Endothelial cell of umbilical vein (primary cell): ENCODE measurements at regions not wholly inside any gene's neighbourhood (a gene's known extent, or its start where the extent isn't known, plus 50 kb on each side); places are given as distances from the start of the nearest gene placed in this dataset.

Experiments used
- BruUV-seq: library from RNA; stranded (reverse); fragments of 400-500 nt; replicated peaks from 2 replicates; lab custom pipeline; 2021; lab: Mats Ljungman, UMichigan
- CTCF ChIA-PET: fragments of 300-600, 350-600 bp; sonication (Branson Sonifier 250); formaldehyde crosslinking; loops from one replicate; lab custom pipeline; 2021; ENCODE audit warnings: antibody characterized with exemption, inconsistent platforms; lab: Charles Lee
- POLR2A ChIA-PET: fragments of 300-600, 350-600 bp; sonication (Branson Sonifier 250); formaldehyde crosslinking; loops from one replicate; lab custom pipeline; 2021; ENCODE audit warnings: antibody characterized with exemption, inconsistent platforms; lab: Charles Lee
- DNase-seq: peaks from one replicate; pipeline ENCODE4 v3.0.0-alpha.2; 2011; ENCODE audit warnings: low read depth, low spot score
- FAIRE-seq: peaks from 2 replicates; lab custom pipeline; 2011; peaks lifted over from hg19 to GRCh38; lab: Jason Lieb, UNC
- H2AFZ ChIP-seq: 2 replicates; pipeline ENCODE4 v1.6.0; 2012; ENCODE audit warnings: low read depth, low read length, control low read depth, inconsistent platforms
- H3K27ac ChIP-seq: 2 replicates; pipeline ENCODE4 v1.5.1; 2011; ENCODE audit warnings: low read depth, mild to moderate bottlenecking, control low read depth, low read length, moderate library complexity; ENCODE audit not compliant: insufficient read depth
- H3K27me3 ChIP-seq, 2 experiments: 2 replicates each; pipeline versions ENCODE4 v1.6.0 to v1.6.1; 2011; ENCODE audit warnings: low read length in 2 of 2, mixed read lengths in 1 of 2; ENCODE audit not compliant: control insufficient read depth in 2 of 2, insufficient read depth in 2 of 2
- H3K36me3 ChIP-seq, 2 experiments: 2 replicates in 1 of 2; 3 replicates in 1 of 2; pipeline ENCODE4 v1.5.1; 2011; ENCODE audit warnings: low read length in 2 of 2, mild to moderate bottlenecking in 1 of 2, moderate library complexity in 1 of 2; ENCODE audit not compliant: control insufficient read depth in 2 of 2, insufficient read depth in 2 of 2; ENCODE audit errors: extremely low read depth in 1 of 2
- H3K4me1 ChIP-seq: 3 replicates; pipeline ENCODE4 v1.5.1; 2011; ENCODE audit warnings: mild to moderate bottlenecking, low read length; ENCODE audit not compliant: control insufficient read depth, insufficient read depth; ENCODE audit errors: extremely low read depth
- H3K4me2 ChIP-seq: 2 replicates; pipeline ENCODE4 v1.6.1; 2011; ENCODE audit warnings: low read length, control low read depth, mixed read lengths; ENCODE audit not compliant: insufficient read depth
- H3K4me3 ChIP-seq, 3 experiments: fragments of 200-600 bp in 1 of 3; sonication (generic), shearing (Covaris generic) in 1 of 3; replicated peaks in 1 of 3; 2 replicates each; pipeline ENCODE4 v1.5.1; 2011 to 2016; ENCODE audit warnings: control low read depth in 3 of 3, low read length in 3 of 3, mild to moderate bottlenecking in 2 of 3, inconsistent platforms in 1 of 3, low read depth in 1 of 3, moderate library complexity in 1 of 3; ENCODE audit not compliant: insufficient read depth in 1 of 3
- H3K79me2 ChIP-seq: 2 replicates; pipeline ENCODE4 v1.6.0; 2012; ENCODE audit warnings: low read length, inconsistent platforms; ENCODE audit not compliant: control insufficient read depth, insufficient read depth
- H3K9ac ChIP-seq: replicated peaks from 2 replicates; pipeline ENCODE3; 2011; ENCODE audit warnings: low read length, control low read depth; ENCODE audit not compliant: insufficient read depth; ENCODE audit errors: extremely low read depth
- H3K9me1 ChIP-seq: replicated peaks from 3 replicates; pipeline ENCODE4 v1.6.0; 2011; ENCODE audit warnings: mild to moderate bottlenecking, low read length; ENCODE audit not compliant: control insufficient read depth, insufficient read depth; ENCODE audit errors: extremely low read depth
- H3K9me3 ChIP-seq: replicated peaks from 2 replicates; pipeline ENCODE4 v1.5.1; 2012; ENCODE audit warnings: low read length, inconsistent platforms; ENCODE audit not compliant: control insufficient read depth, insufficient read depth
- H4K20me1 ChIP-seq: replicated peaks from 2 replicates; pipeline ENCODE3; 2011; ENCODE audit warnings: mild to moderate bottlenecking, low read length; ENCODE audit not compliant: control insufficient read depth, insufficient read depth; ENCODE audit errors: extremely low read depth
- CTCF ChIP-seq, 2 donors: IDR thresholded peaks; 1 replicate in 1 of 2; 2 replicates in 1 of 2; pipeline ENCODE4 v1.5.1; 2011; ENCODE audit warnings: low read length in 2 of 2, mild to moderate bottlenecking in 2 of 2, moderate library complexity in 2 of 2, control low read depth in 1 of 2, inconsistent platforms in 1 of 2, low read depth in 1 of 2; ENCODE audit not compliant: insufficient read depth in 1 of 2; ENCODE audit errors: extremely low read depth in 1 of 2
- EZH2 ChIP-seq: IDR thresholded peaks from 2 replicates; pipeline ENCODE4 v1.6.1; 2012; ENCODE audit warnings: borderline replicate concordance, low read depth, mild to moderate bottlenecking, moderate library complexity, low read length, inconsistent platforms; ENCODE audit not compliant: severe bottlenecking
- FOS ChIP-seq: IDR thresholded peaks from 2 replicates; pipeline ENCODE4 v1.6.1; 2011; ENCODE audit warnings: mild to moderate bottlenecking, low read length, moderate library complexity, borderline replicate concordance; ENCODE audit not compliant: insufficient read depth
- GATA2 ChIP-seq: IDR thresholded peaks from 2 replicates; pipeline ENCODE4 v1.7.0; 2011; ENCODE audit warnings: low read depth, mild to moderate bottlenecking, moderate library complexity, mixed read lengths, low read length; ENCODE audit not compliant: insufficient read length, insufficient read depth
- JUN ChIP-seq: IDR thresholded peaks from 2 replicates; pipeline ENCODE4 v1.6.1; 2011; ENCODE audit warnings: borderline replicate concordance, low read depth; ENCODE audit not compliant: insufficient read length, insufficient read depth
- MAX ChIP-seq: IDR thresholded peaks from 2 replicates; pipeline ENCODE4 v1.6.1; 2011; ENCODE audit not compliant: insufficient read depth, insufficient read length
- MYC ChIP-seq: IDR thresholded peaks from one replicate; pipeline ENCODE4 v1.6.1; 2011; ENCODE audit warnings: mild to moderate bottlenecking, low read depth, low read length
- POLR2A ChIP-seq: IDR thresholded peaks from 2 replicates; pipeline ENCODE4 v1.6.1; 2012; ENCODE audit warnings: low read depth, mild to moderate bottlenecking, control low read depth, low read length
- POLR2AphosphoS5 ChIP-seq: IDR thresholded peaks from 2 replicates; pipeline ENCODE4 v1.6.1; 2012; ENCODE audit warnings: low read depth, mild to moderate bottlenecking, control low read depth, low read length, moderate library complexity; ENCODE audit not compliant: insufficient read depth
- dilution Hi-C: fragments of 300-500 bp; cut with MboI; formaldehyde crosslinking; loops from one replicate; pipeline ENCODE4 v1.15.0; 2019; ENCODE audit warnings: low sequenced_read_pairs; ENCODE audit not compliant: extremely low pct_ligation_motif_present
- intact Hi-C: fragments of 100-400 bp; cut with micrococcal nuclease; formaldehyde crosslinking; loops from one replicate; pipeline ENCODE4 v1.10.0; 2022

- Histone ChIP-seq H3K4me3 (no peak overlapping the region), H3K79me2 (no peaks in the 10 kb centered on the region), H2AFZ (no peak overlapping the region), H3K9me3 (no peaks in the 10 kb centered on the region), H3K4me1 (no peaks in the 10 kb centered on the region), H3K27ac (no peak overlapping the region), H3K9me1 (no peaks in the 10 kb centered on the region), H3K36me3 (no peaks in the 10 kb centered on the region), H4K20me1 (no peaks in the 10 kb centered on the region), H3K9ac (no peak overlapping the region), H3K4me2 (no peak overlapping the region), H3K27me3 (peaks cover 8 to 17% of the 10 kb centered on the region in 2 experiments)
- intact Hi-C loops (no loop called here), dilution Hi-C loops (no loop called here)
- no TSS peak for BruUV-seq
- ChIA-PET POLR2A (no interaction called here), CTCF (interaction anchor here (0.9 to 2.0 kb wide), 3 partner anchors 9 to 47 kb away, joined by 3 to 5 read pairs (median 4); no protein-coding TSS in a partner anchor)
- TF ChIP-seq POLR2AphosphoS5 (no peak), MAX (no peak), EZH2 (no peak), MYC (no peak), FOS (no peak), CTCF (IDR thresholded peaks at IDR 0.05; ENCODE audit: extremely low read depth in 1 of 2, insufficient read depth in 1 of 2, low read depth in 1 of 2, low read length in 2 of 2) (no peak), POLR2A (no peak), GATA2 (no peak), JUN (no peak)
- FAIRE-seq (no peak), DNase-seq (no peak)
Observed at GRCh38 chr1:82042306-82043060, 241.7 kb downstream of the ADGRL2 start.
